Loucy (cell line): ENCODE measurements at regions not wholly inside any gene's neighbourhood (a gene's known extent, or its start where the extent isn't known, plus 50 kb on each side); places are given as distances from the start of the nearest gene placed in this dataset.
"Not testable (repeated sequence)": the region's sequence is repeated elsewhere in the genome, so short reads cannot be mapped to it uniquely, and the experiment has no call there.

Experiments
- H2AFZ ChIP-seq: fragments of 200-600 bp; sonication (generic); 2 replicates; pipeline ENCODE4 v1.6.0; 2016; ENCODE audit warnings: antibody characterized with exemption, mild to moderate bottlenecking, low read length, moderate library complexity
- H3F3A ChIP-seq: fragments of 200-600 bp; 2 replicates; pipeline ENCODE4 v1.6.0; 2016; ENCODE audit warnings: antibody characterized with exemption, low read depth, mild to moderate bottlenecking
- H3K27me3 ChIP-seq: fragments of 200-600 bp; sonication (generic); 2 replicates; pipeline ENCODE4 v1.6.1; 2014; ENCODE audit warnings: low read length, mild to moderate bottlenecking; ENCODE audit not compliant: insufficient read depth, poor library complexity, severe bottlenecking
- H3K36me3 ChIP-seq: fragments of 200-600 bp; sonication (generic); 2 replicates; pipeline ENCODE4 v1.6.1; 2016; ENCODE audit warnings: low read length; ENCODE audit not compliant: insufficient read depth
- H3K4me1 ChIP-seq: fragments of 200-600 bp; sonication (generic); 2 replicates; pipeline ENCODE4 v1.5.1; 2014; ENCODE audit warnings: low read length, mild to moderate bottlenecking; ENCODE audit not compliant: insufficient read depth, poor library complexity, severe bottlenecking
- H3K4me2 ChIP-seq: fragments of 200-600 bp; sonication (generic); 2 replicates; pipeline ENCODE4 v1.6.0; 2014; ENCODE audit warnings: antibody characterized with exemption, low read length, low read depth, mild to moderate bottlenecking; ENCODE audit not compliant: poor library complexity, severe bottlenecking
- H3K4me3 ChIP-seq: fragments of 200-600 bp; sonication (generic); 2 replicates; pipeline ENCODE4 v1.5.1; 2014; ENCODE audit warnings: low read length, mild to moderate bottlenecking, mixed read lengths; ENCODE audit not compliant: poor library complexity, severe bottlenecking
- H3K79me2 ChIP-seq: fragments of 200-600 bp; sonication (generic); 2 replicates; pipeline ENCODE4 v1.6.1; 2014; ENCODE audit warnings: low read length; ENCODE audit not compliant: insufficient read depth
- H3K9ac ChIP-seq: fragments of 200-600 bp; sonication (generic); 2 replicates; pipeline ENCODE4 v1.6.0; 2014; ENCODE audit warnings: mild to moderate bottlenecking, low read depth, low read length, moderate library complexity; ENCODE audit not compliant: poor library complexity, severe bottlenecking
- H3K9me2 ChIP-seq: fragments of 200-600 bp; sonication (generic); replicated peaks from 2 replicates; pipeline ENCODE4 v1.6.1; 2016; ENCODE audit warnings: low read depth, low read length, mixed read lengths
- H3K9me3 ChIP-seq: fragments of 200-600 bp; sonication (generic); 2 replicates; pipeline ENCODE4 v1.6.1; 2014; ENCODE audit warnings: mild to moderate bottlenecking, antibody characterized with exemption, low read length, low read depth; ENCODE audit not compliant: insufficient read depth
- H4K20me1 ChIP-seq: fragments of 200-600 bp; sonication (generic); 2 replicates; pipeline ENCODE4 v1.6.0; 2014; ENCODE audit warnings: antibody characterized with exemption, low read length, mild to moderate bottlenecking; ENCODE audit not compliant: insufficient read depth, poor library complexity, severe bottlenecking
- CTCF ChIP-seq: fragments of 200-600 bp; sonication (generic); conservative IDR thresholded peaks from 2 replicates; pipeline ENCODE4 v1.5.1; 2014; ENCODE audit warnings: mild to moderate bottlenecking, antibody characterized with exemption, low read length
- EZH2phosphoT487 ChIP-seq: fragments of 200-600 bp; IDR thresholded peaks from 2 replicates; pipeline ENCODE4 v1.6.1; 2018; ENCODE audit warnings: antibody characterized with exemption, mild to moderate bottlenecking, moderate library complexity, borderline replicate concordance

GRCh38 chr11:81787584-81788049, 946.0 kb downstream of the FAM181B start:
- Histone ChIP-seq H3K27me3 (no peaks in the 10 kb centered on the region), H3K9me3 (no peaks in the 10 kb centered on the region), H3F3A (no peaks in the 10 kb centered on the region), H4K20me1 (no peaks in the 10 kb centered on the region), H3K36me3 (no peaks in the 10 kb centered on the region), H3K79me2 (no peaks in the 10 kb centered on the region), H3K4me3 (no peak overlapping the region), H3K9ac (no peak overlapping the region), H3K9me2 (no peaks in the 10 kb centered on the region), H2AFZ (no peak overlapping the region), H3K4me1 (no peaks in the 10 kb centered on the region), H3K4me2 (no peak overlapping the region)
- TF ChIP-seq CTCF (peak; percentile 57), EZH2phosphoT487 (no peak)

- H2AFZ ChIP-seq: no peak overlapping the region
- no peaks in the 10 kb centered on the region for H4K20me1 ChIP-seq
- H3K79me2 ChIP-seq: no peaks in the 10 kb centered on the region
- no peak overlapping the region for H3K9ac ChIP-seq
- H3K4me1 ChIP-seq: no peaks in the 10 kb centered on the region
- H3K4me3 ChIP-seq: no peak overlapping the region
- H3K27me3 ChIP-seq: no peaks in the 10 kb centered on the region
- H3K36me3 ChIP-seq: no peaks in the 10 kb centered on the region
- H3K9me3 ChIP-seq: no peaks in the 10 kb centered on the region
- TF ChIP-seq EZH2phosphoT487 (no peak), CTCF (no peak)
- H3K4me2 ChIP-seq: no peak overlapping the region
- no peaks in the 10 kb centered on the region for H3K9me2 ChIP-seq
- no peaks in the 10 kb centered on the region for H3F3A ChIP-seq
Observed at GRCh38 chr11:81772166-81772565, 961.5 kb downstream of the FAM181B start.

GRCh38 chr11:81769906-81770305, 963.8 kb downstream of the FAM181B start:
- H3K9me2 ChIP-seq, H2AFZ ChIP-seq, H3K4me2 ChIP-seq, H3K9ac ChIP-seq, H3K27me3 ChIP-seq, H3K79me2 ChIP-seq, H3K36me3 ChIP-seq, H3K9me3 ChIP-seq, H4K20me1 ChIP-seq, H3K4me1 ChIP-seq, H3K4me3 ChIP-seq, H3F3A ChIP-seq: not testable (repeated sequence)

GRCh38 chr11:81756864-81757595, 976.6 kb downstream of the FAM181B start:
- Histone ChIP-seq H3K9me2 (no peaks in the 10 kb centered on the region), H3K9ac (no peak overlapping the region), H3F3A (no peaks in the 10 kb centered on the region), H3K9me3 (no peaks in the 10 kb centered on the region), H3K79me2 (no peaks in the 10 kb centered on the region), H4K20me1 (no peaks in the 10 kb centered on the region), H3K4me3 (no peak overlapping the region), H3K4me1 (no peaks in the 10 kb centered on the region), H2AFZ (no peak overlapping the region), H3K36me3 (no peaks in the 10 kb centered on the region), H3K27me3 (no peaks in the 10 kb centered on the region), H3K4me2 (no peak overlapping the region)
- TF ChIP-seq EZH2phosphoT487: no peak
- TF ChIP-seq CTCF: no peak
